GM15510 (cell line): ENCODE measurements at regions not wholly inside any gene's neighbourhood (a gene's known extent, or its start where the extent isn't known, plus 50 kb on each side); places are given as distances from the start of the nearest gene placed in this dataset.

Source experiments
- POLR2A ChIP-seq: IDR thresholded peaks from 3 replicates; pipeline ENCODE4 v1.6.1; 2011; ENCODE audit warnings: borderline replicate concordance; ENCODE audit not compliant: insufficient read length; ENCODE audit errors: extremely low read depth

GRCh38 chr2:8243748-8244400 lies 438.0 kb upstream of the ID2 start:
- TF ChIP-seq POLR2A: no peak

GRCh38 chr2:8244639-8245038 lies 437.2 kb upstream of the ID2 start:
- no peak for TF ChIP-seq POLR2A

GRCh38 chr2:8246137-8246536 lies 435.7 kb upstream of the ID2 start:
- TF ChIP-seq POLR2A: no peak

- no peak for TF ChIP-seq POLR2A
Observed at GRCh38 chr2:8247905-8248622, 433.8 kb upstream of the ID2 start.

GRCh38 chr2:8248623-8248957 lies 433.3 kb upstream of the ID2 start:
- TF ChIP-seq POLR2A: no peak

GRCh38 chr2:8249141-8249540 lies 432.7 kb upstream of the ID2 start:
- no peak for TF ChIP-seq POLR2A

- TF ChIP-seq POLR2A: no peak
Observed at GRCh38 chr2:8249769-8250168, 432.1 kb upstream of the ID2 start.

GRCh38 chr2:8251291-8251690 lies 430.6 kb upstream of the ID2 start:
- TF ChIP-seq POLR2A: no peak

GRCh38 chr2:8251856-8252255 lies 430.0 kb upstream of the ID2 start:
- no peak for TF ChIP-seq POLR2A

GRCh38 chr2:8252997-8253694 lies 428.7 kb upstream of the ID2 start:
- TF ChIP-seq POLR2A: no peak

GRCh38 chr2:8253781-8254180 lies 428.1 kb upstream of the ID2 start:
- no peak for TF ChIP-seq POLR2A

GRCh38 chr2:8254791-8255447 lies 426.9 kb upstream of the ID2 start:
- no peak for TF ChIP-seq POLR2A

GRCh38 chr2:8255448-8255800 lies 426.4 kb upstream of the ID2 start:
- TF ChIP-seq POLR2A: no peak

GRCh38 chr2:8256905-8257304 lies 425.0 kb upstream of the ID2 start:
- no peak for TF ChIP-seq POLR2A

GRCh38 chr2:8257502-8257901 lies 424.4 kb upstream of the ID2 start:
- no peak for TF ChIP-seq POLR2A
